ENCODE measurements at regions not wholly inside any gene's neighbourhood (a gene's known extent, or its start where the extent isn't known, plus 50 kb on each side); places are given as distances from the start of the nearest gene placed in this dataset.

- H3K4me1 ChIP-seq (ENCODE audit: control insufficient read depth in 4 of 4, insufficient read depth in 4 of 4, low read length in 3 of 4): no peaks in the 10 kb centered on the region
- 54% methylated on average over 2 of the region's 2 CpGs for WGBS
- no peak overlapping the region for H3K9ac ChIP-seq (ENCODE audit: low read depth in 1 of 2, low read length in 2 of 2)
- no peak overlapping the region for H3K27ac ChIP-seq (ENCODE audit: low read depth in 1 of 2, low read length in 2 of 2)
- TF ChIP-seq EGR1 (IDR thresholded peaks at IDR 0.05; ENCODE audit: low read depth in 2 of 2) (no peak), TAF1 (conservative IDR thresholded peaks at IDR 0.05) (no peak)
- no peak overlapping the region for H3K4me3 ChIP-seq (ENCODE audit: low read depth in 1 of 3, low read length in 3 of 3)
- H3K27me3 ChIP-seq (ENCODE audit: control insufficient read depth in 4 of 4, insufficient read depth in 4 of 4, low read length in 3 of 4): no peaks in the 10 kb centered on the region
- no peaks in the 10 kb centered on the region for H3K9me3 ChIP-seq (ENCODE audit: control insufficient read depth in 4 of 4, low read length in 3 of 4)
- DNase-seq (ENCODE audit: low spot score): no peak
- H3K36me3 ChIP-seq (ENCODE audit: control insufficient read depth in 4 of 4, insufficient read depth in 3 of 4, low read depth in 1 of 4, low read length in 3 of 4): no peaks in the 10 kb centered on the region
Measured at GRCh38 chr14:46401066-46401465, 250.5 kb downstream of the RPL10L start.

GRCh38 chr14:46399049-46399448, 252.5 kb downstream of the RPL10L start:
- TF ChIP-seq HNF4G (IDR thresholded peaks at IDR 0.05): no peak
- TF ChIP-seq EGR1 (IDR thresholded peaks at IDR 0.05; ENCODE audit: low read depth in 2 of 2): no peak
- no peak for TF ChIP-seq ATF3 (IDR thresholded peaks at IDR 0.05)
- no peak for TF ChIP-seq GABPA (IDR thresholded peaks at IDR 0.05 in 1 of 2, conservative IDR thresholded peaks at IDR 0.05 in 1 of 2)
- no peak for TF ChIP-seq JUND (IDR thresholded peaks at IDR 0.05)
- H3K9me3 ChIP-seq (ENCODE audit: control insufficient read depth in 4 of 4, low read length in 3 of 4): no peaks in the 10 kb centered on the region
- DNase-seq (ENCODE audit: low spot score): no peak

GRCh38 chr14:46384611-46385010, 267.0 kb downstream of the RPL10L start:
- WGBS: 88% methylated on average over 10 of the region's 10 CpGs
- no peaks in the 10 kb centered on the region for H3K27me3 ChIP-seq (ENCODE audit: control insufficient read depth in 4 of 4, insufficient read depth in 4 of 4, low read length in 3 of 4)
- no peak for TF ChIP-seq EGR1 (IDR thresholded peaks at IDR 0.05; ENCODE audit: low read depth in 2 of 2)
- TF ChIP-seq JUND (IDR thresholded peaks at IDR 0.05): no peak
- no peak for TF ChIP-seq REST (IDR thresholded peaks at IDR 0.05)
- TF ChIP-seq RAD21 (IDR thresholded peaks at IDR 0.05): no peak
- no peak for TF ChIP-seq HNF4A (conservative IDR thresholded peaks at IDR 0.05)
- no peak for TF ChIP-seq YY1 (IDR thresholded peaks at IDR 0.05)
- no peak for TF ChIP-seq CTCF (IDR thresholded peaks at IDR 0.05; ENCODE audit: low read depth, low read length, missing input control)
- TF ChIP-seq ATF3 (IDR thresholded peaks at IDR 0.05): no peak
- TF ChIP-seq FOXA2 (IDR thresholded peaks at IDR 0.05): no peak
- TF ChIP-seq SP1 (IDR thresholded peaks at IDR 0.05): no peak
- TF ChIP-seq FOXA1 (IDR thresholded peaks at IDR 0.05): no peak
- TF ChIP-seq GABPA (IDR thresholded peaks at IDR 0.05 in 1 of 2, conservative IDR thresholded peaks at IDR 0.05 in 1 of 2): no peak
- no peak for TF ChIP-seq NR2F2 (IDR thresholded peaks at IDR 0.05)
- no peak for TF ChIP-seq MAX (IDR thresholded peaks at IDR 0.05)
- no peak for TF ChIP-seq RXRA (IDR thresholded peaks at IDR 0.05)
- DNase-seq (ENCODE audit: low spot score): no peak
- H3K27ac ChIP-seq (ENCODE audit: low read depth in 1 of 2, low read length in 2 of 2): no peak overlapping the region
- H3K9ac ChIP-seq (ENCODE audit: low read depth in 1 of 2, low read length in 2 of 2): no peak overlapping the region
- H3K4me3 ChIP-seq (ENCODE audit: low read depth in 1 of 3, low read length in 3 of 3): no peak overlapping the region
- H3K36me3 ChIP-seq (ENCODE audit: control insufficient read depth in 4 of 4, insufficient read depth in 3 of 4, low read depth in 1 of 4, low read length in 3 of 4): no peaks in the 10 kb centered on the region
- peaks cover 0 to 6% (median 0%) of the 10 kb centered on the region in 4 donors for H3K9me3 ChIP-seq (ENCODE audit: control insufficient read depth in 4 of 4, low read length in 3 of 4)
- H3K4me1 ChIP-seq (ENCODE audit: control insufficient read depth in 4 of 4, insufficient read depth in 4 of 4, low read length in 3 of 4): no peaks in the 10 kb centered on the region

More at GRCh38 chr14:46399049-46399448, 252.5 kb downstream of the RPL10L start:
- Histone ChIP-seq H3K27ac (ENCODE audit: low read depth in 1 of 2, low read length in 2 of 2) (no peak overlapping the region), H3K4me1 (ENCODE audit: control insufficient read depth in 4 of 4, insufficient read depth in 4 of 4, low read length in 3 of 4) (no peaks in the 10 kb centered on the region), H3K27me3 (ENCODE audit: control insufficient read depth in 4 of 4, insufficient read depth in 4 of 4, low read length in 3 of 4) (no peaks in the 10 kb centered on the region), H3K36me3 (ENCODE audit: control insufficient read depth in 4 of 4, insufficient read depth in 3 of 4, low read depth in 1 of 4, low read length in 3 of 4) (no peaks in the 10 kb centered on the region), H3K4me3 (ENCODE audit: low read depth in 1 of 3, low read length in 3 of 3) (no peak overlapping the region), H3K9ac (ENCODE audit: low read depth in 1 of 2, low read length in 2 of 2) (no peak overlapping the region)
- WGBS: 75% methylated on average over 5 of the region's 5 CpGs

Data from liver (tissue), 8 donors.